ENCODE measurements at regions not wholly inside any gene's neighbourhood (a gene's known extent, or its start where the extent isn't known, plus 50 kb on each side); places are given as distances from the start of the nearest gene placed in this dataset.

DNA sequence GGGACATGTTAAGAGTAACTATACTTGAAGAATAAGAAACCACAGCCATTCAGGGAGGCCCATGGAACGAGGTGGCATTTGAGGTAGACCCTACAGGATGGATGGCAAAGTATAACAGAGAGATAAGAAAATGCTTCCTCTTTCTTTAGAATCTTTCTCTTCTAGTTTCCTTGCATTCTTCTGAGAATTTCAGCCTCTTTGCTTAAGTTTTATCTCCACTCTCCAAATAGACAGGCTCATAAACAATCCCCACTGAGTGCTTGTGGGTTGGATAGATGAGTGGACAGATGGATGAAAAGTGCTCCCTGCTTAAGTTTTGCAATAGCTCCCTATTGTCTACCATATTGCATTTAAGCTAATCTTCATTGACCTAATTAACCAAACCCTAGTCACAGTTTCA lies 103.7 kb downstream of the MEX3B start (continued):
- TF ChIP-seq NKRF (IDR thresholded peaks at IDR 0.05; ENCODE audit: borderline replicate concordance): no peak
- TF ChIP-seq, protein P1, sequence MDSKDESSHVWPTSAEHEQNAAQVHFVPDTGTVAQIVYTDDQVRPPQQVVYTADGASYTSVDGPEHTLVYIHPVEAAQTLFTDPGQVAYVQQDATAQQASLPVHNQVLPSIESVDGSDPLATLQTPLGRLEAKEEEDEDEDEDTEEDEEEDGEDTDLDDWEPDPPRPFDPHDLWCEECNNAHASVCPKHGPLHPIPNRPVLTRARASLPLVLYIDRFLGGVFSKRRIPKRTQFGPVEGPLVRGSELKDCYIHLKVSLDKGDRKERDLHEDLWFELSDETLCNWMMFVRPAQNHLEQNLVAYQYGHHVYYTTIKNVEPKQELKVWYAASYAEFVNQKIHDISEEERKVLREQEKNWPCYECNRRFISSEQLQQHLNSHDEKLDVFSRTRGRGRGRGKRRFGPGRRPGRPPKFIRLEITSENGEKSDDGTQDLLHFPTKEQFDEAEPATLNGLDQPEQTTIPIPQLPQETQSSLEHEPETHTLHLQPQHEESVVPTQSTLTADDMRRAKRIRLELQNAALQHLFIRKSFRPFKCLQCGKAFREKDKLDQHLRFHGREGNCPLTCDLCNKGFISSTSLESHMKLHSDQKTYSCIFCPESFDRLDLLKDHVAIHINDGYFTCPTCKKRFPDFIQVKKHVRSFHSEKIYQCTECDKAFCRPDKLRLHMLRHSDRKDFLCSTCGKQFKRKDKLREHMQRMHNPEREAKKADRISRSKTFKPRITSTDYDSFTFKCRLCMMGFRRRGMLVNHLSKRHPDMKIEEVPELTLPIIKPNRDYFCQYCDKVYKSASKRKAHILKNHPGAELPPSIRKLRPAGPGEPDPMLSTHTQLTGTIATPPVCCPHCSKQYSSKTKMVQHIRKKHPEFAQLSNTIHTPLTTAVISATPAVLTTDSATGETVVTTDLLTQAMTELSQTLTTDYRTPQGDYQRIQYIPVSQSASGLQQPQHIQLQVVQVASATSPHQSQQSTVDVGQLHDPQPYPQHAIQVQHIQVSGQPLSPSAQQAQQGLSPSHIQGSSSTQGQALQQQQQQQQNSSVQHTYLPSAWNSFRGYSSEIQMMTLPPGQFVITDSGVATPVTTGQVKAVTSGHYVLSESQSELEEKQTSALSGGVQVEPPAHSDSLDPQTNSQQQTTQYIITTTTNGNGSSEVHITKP (IDR thresholded peaks at IDR 0.05; ENCODE audit: partially characterized antibody): no peak
- TF ChIP-seq GABPB2 (CRISPR knock-in tag; conservative IDR thresholded peaks at IDR 0.05): no peak
- no peak for TF ChIP-seq DIDO1 (tag; IDR thresholded peaks at IDR 0.05; ENCODE audit: low read depth)
- TF ChIP-seq RFX5 (IDR thresholded peaks at IDR 0.05; ENCODE audit: low read depth, low read length): no peak
- no peak for TF ChIP-seq CBX8 (IDR thresholded peaks at IDR 0.05; ENCODE audit: borderline replicate concordance, extremely low read depth, low read depth, low read length, poor library complexity, severe bottlenecking)
- no peak for TF ChIP-seq ZNF444 (CRISPR knock-in tag; IDR thresholded peaks at IDR 0.05)
- no peak for TF ChIP-seq E2F6 (IDR thresholded peaks at IDR 0.05; ENCODE audit: borderline replicate concordance in 1 of 2, extremely low read depth in 1 of 2, insufficient read depth in 1 of 2, insufficient read length in 1 of 2, low read depth in 1 of 2, low read length in 1 of 2, poor library complexity in 1 of 2, severe bottlenecking in 1 of 2)
- peak; percentile 53; the same call in 1 of the 2 replicates for TF ChIP-seq LCOR (CRISPR knock-in tag; IDR thresholded peaks at IDR 0.05)
- TF ChIP-seq ZNF511 (CRISPR knock-in tag; IDR thresholded peaks at IDR 0.05): no peak
- TF ChIP-seq ARHGAP35 (IDR thresholded peaks at IDR 0.05; ENCODE audit: partially characterized antibody): no peak
- TF ChIP-seq E2F1 (CRISPR knock-in tag; IDR thresholded peaks at IDR 0.05): no peak
- no peak for TF ChIP-seq MIER1 (IDR thresholded peaks at IDR 0.05; ENCODE audit: low read depth)
- TF ChIP-seq, protein P2, sequence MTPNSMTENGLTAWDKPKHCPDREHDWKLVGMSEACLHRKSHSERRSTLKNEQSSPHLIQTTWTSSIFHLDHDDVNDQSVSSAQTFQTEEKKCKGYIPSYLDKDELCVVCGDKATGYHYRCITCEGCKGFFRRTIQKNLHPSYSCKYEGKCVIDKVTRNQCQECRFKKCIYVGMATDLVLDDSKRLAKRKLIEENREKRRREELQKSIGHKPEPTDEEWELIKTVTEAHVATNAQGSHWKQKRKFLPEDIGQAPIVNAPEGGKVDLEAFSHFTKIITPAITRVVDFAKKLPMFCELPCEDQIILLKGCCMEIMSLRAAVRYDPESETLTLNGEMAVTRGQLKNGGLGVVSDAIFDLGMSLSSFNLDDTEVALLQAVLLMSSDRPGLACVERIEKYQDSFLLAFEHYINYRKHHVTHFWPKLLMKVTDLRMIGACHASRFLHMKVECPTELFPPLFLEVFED (CRISPR knock-in tag; conservative IDR thresholded peaks at IDR 0.05): no peak
- TF ChIP-seq ZFPM2 (CRISPR knock-in tag; IDR thresholded peaks at IDR 0.05): no peak
